PC-3 (cell line): ENCODE measurements at regions not wholly inside any gene's neighbourhood (a gene's known extent, or its start where the extent isn't known, plus 50 kb on each side); places are given as distances from the start of the nearest gene placed in this dataset.

ENCODE experiments used
- ATAC-seq: fragments of 200-7000 bp; cut with Tn5 transposase; 2 replicates; pipeline ENCODE4 v1.9.1; 2020; ENCODE audit warnings: mild to moderate bottlenecking, moderate library complexity
- BruUV-seq: library from RNA; stranded (reverse); fragments of 400-500 nt; replicated peaks from 2 replicates; lab custom pipeline; 2021; lab: Mats Ljungman, UMichigan
- CTCF ChIA-PET: fragments of 300-600 bp; sonication (Branson Sonifier 250); formaldehyde crosslinking; loops from one replicate; lab custom pipeline; 2022; ENCODE audit warnings: antibody characterized with exemption; lab: Charles Lee
- POLR2A ChIA-PET: fragments of 300-600 bp; sonication (Branson Sonifier 250); formaldehyde crosslinking; loops from one replicate; lab custom pipeline; 2022; ENCODE audit warnings: antibody characterized with exemption; ENCODE audit not compliant: unreplicated experiment; lab: Charles Lee
- DNase-seq: peaks from one replicate; pipeline ENCODE4 v3.0.0-alpha.2; 2015
- H2AFZ ChIP-seq: fragments of 300-600 bp; sonication (generic); 2 replicates; pipeline ENCODE4 v1.6.0; 2016; ENCODE audit warnings: antibody characterized with exemption, low read length
- H3F3A ChIP-seq: fragments of 300-600 bp; sonication (generic); one replicate; pipeline ENCODE4 v1.6.0; 2017; ENCODE audit warnings: antibody characterized with exemption, low read length, control low read depth, mild to moderate bottlenecking; ENCODE audit not compliant: unreplicated experiment
- H3K27ac ChIP-seq: fragments of 300-600 bp; sonication (generic); 2 replicates; pipeline ENCODE4 v1.5.1; 2016; ENCODE audit warnings: mild to moderate bottlenecking, low read length
- H3K27me3 ChIP-seq: fragments of 300-600 bp; sonication (generic); 2 replicates; pipeline ENCODE4 v1.6.1; 2016; ENCODE audit warnings: low read length, mixed read lengths
- H3K36me3 ChIP-seq: fragments of 300-600 bp; sonication (generic); 2 replicates; pipeline ENCODE4 v1.6.1; 2016; ENCODE audit warnings: low read depth, mixed run types, low read length, mixed read lengths
- H3K4me1 ChIP-seq: fragments of 300-600 bp; sonication (generic); 2 replicates; pipeline ENCODE4 v1.5.1; 2016; ENCODE audit warnings: low read length; ENCODE audit not compliant: insufficient read depth
- H3K4me2 ChIP-seq: fragments of 300-600 bp; sonication (generic); 2 replicates; pipeline ENCODE4 v1.6.0; 2016; ENCODE audit warnings: low read length
- H3K4me3 ChIP-seq: fragments of 300-600 bp; sonication (generic); 2 replicates; pipeline ENCODE4 v1.5.1; 2016; ENCODE audit warnings: mild to moderate bottlenecking, low read length, mixed read lengths
- H3K79me2 ChIP-seq: fragments of 300-600 bp; sonication (generic); 2 replicates; pipeline ENCODE4 v1.6.1; 2017; ENCODE audit warnings: low read length, mixed read lengths
- H3K9ac ChIP-seq: fragments of 300-600 bp; sonication (generic); 2 replicates; pipeline ENCODE4 v1.6.0; 2016; ENCODE audit warnings: mild to moderate bottlenecking, low read length
- H3K9me2 ChIP-seq: fragments of 300-600 bp; sonication (generic); replicated peaks from 2 replicates; pipeline ENCODE4 v1.6.1; 2016; ENCODE audit warnings: mixed run types, low read length, mixed read lengths
- H3K9me3 ChIP-seq: fragments of 300-600 bp; sonication (generic); 2 replicates; pipeline ENCODE4 v1.6.1; 2016; ENCODE audit warnings: low read length, mixed read lengths
- H4K20me1 ChIP-seq: fragments of 300-600 bp; sonication (generic); 2 replicates; pipeline ENCODE4 v1.6.1; 2016; ENCODE audit warnings: low read length, mixed read lengths
- CTCF ChIP-seq: fragments of 300-600 bp; sonication (generic); conservative IDR thresholded peaks from 2 replicates; pipeline ENCODE4 v1.5.1; 2017; ENCODE audit warnings: antibody characterized with exemption, low read depth, mild to moderate bottlenecking, low read length
- EZH2 ChIP-seq: fragments of 300-600 bp; sonication (generic); IDR thresholded peaks from one replicate; pipeline ENCODE4 v1.6.1; 2017; ENCODE audit warnings: antibody characterized with exemption, mild to moderate bottlenecking, low read length; ENCODE audit not compliant: unreplicated experiment
- EZH2phosphoT487 ChIP-seq: fragments of 300-600 bp; sonication (generic); IDR thresholded peaks from 2 replicates; pipeline ENCODE4 v1.6.1; 2018; ENCODE audit warnings: mild to moderate bottlenecking, antibody characterized with exemption, low read length, borderline replicate concordance
- intact Hi-C: fragments of 100-400 bp; cut with micrococcal nuclease; formaldehyde crosslinking; loops from 2 replicates; pipeline ENCODE4 v1.9.0; 2023

GRCh38 chr5:105817914-105818313 is 1852.8 kb downstream of the EFNA5 start:
- CTCF ChIA-PET = no interaction called here

GRCh38 chr5:105817416-105817815 is 1853.3 kb downstream of the EFNA5 start:
- H3K4me3 ChIP-seq = no peak overlapping the region
- H3K79me2 ChIP-seq = no peaks in the 10 kb centered on the region
- ATAC-seq = no peak
- H3K27me3 ChIP-seq = no peaks in the 10 kb centered on the region
- H3K9me3 ChIP-seq = no peaks in the 10 kb centered on the region
- no peaks in the 10 kb centered on the region for H3K4me1 ChIP-seq
- ChIA-PET CTCF (no interaction called here), POLR2A (no interaction called here)
- DNase-seq = no peak
- H3K9ac ChIP-seq = no peak overlapping the region
- intact Hi-C loops = no loop called here
- no peak overlapping the region for H3K4me2 ChIP-seq
- no peaks in the 10 kb centered on the region for H3K36me3 ChIP-seq
- no peaks in the 10 kb centered on the region for H4K20me1 ChIP-seq
- no peaks in the 10 kb centered on the region for H3K9me2 ChIP-seq
- no peak overlapping the region for H2AFZ ChIP-seq
- H3K27ac ChIP-seq = no peak overlapping the region
- no peaks in the 10 kb centered on the region for H3F3A ChIP-seq
- TF ChIP-seq EZH2 (no peak), CTCF (no peak), EZH2phosphoT487 (no peak)
- BruUV-seq = no TSS peak

More at GRCh38 chr5:105817914-105818313, 1852.8 kb downstream of the EFNA5 start:
- POLR2A ChIA-PET = no interaction called here
- Histone ChIP-seq H3K9me3 (no peaks in the 10 kb centered on the region), H3K27ac (no peak overlapping the region), H3K27me3 (no peaks in the 10 kb centered on the region), H4K20me1 (no peaks in the 10 kb centered on the region), H3K4me2 (no peak overlapping the region), H3K4me1 (no peaks in the 10 kb centered on the region), H3F3A (no peaks in the 10 kb centered on the region), H3K36me3 (no peaks in the 10 kb centered on the region), H3K9ac (no peak overlapping the region), H3K9me2 (no peaks in the 10 kb centered on the region), H2AFZ (no peak overlapping the region), H3K4me3 (no peak overlapping the region), H3K79me2 (no peaks in the 10 kb centered on the region)
- BruUV-seq = no TSS peak
- TF ChIP-seq EZH2phosphoT487 (no peak), EZH2 (no peak), CTCF (no peak)
- DNase-seq = no peak
- no peak for ATAC-seq
- intact Hi-C loops = no loop called here

- TF ChIP-seq EZH2 (no peak), CTCF (no peak), EZH2phosphoT487 (no peak)
- Histone ChIP-seq H3K4me1 (no peaks in the 10 kb centered on the region), H3K27ac (no peak overlapping the region), H3K9ac (no peak overlapping the region), H3F3A (no peaks in the 10 kb centered on the region), H3K36me3 (no peaks in the 10 kb centered on the region), H4K20me1 (no peaks in the 10 kb centered on the region), H3K27me3 (no peaks in the 10 kb centered on the region), H2AFZ (no peak overlapping the region), H3K4me3 (no peak overlapping the region), H3K9me2 (no peaks in the 10 kb centered on the region), H3K79me2 (no peaks in the 10 kb centered on the region), H3K9me3 (no peaks in the 10 kb centered on the region), H3K4me2 (no peak overlapping the region)
- BruUV-seq = no TSS peak
- ATAC-seq (no peak), DNase-seq (no peak)
- POLR2A ChIA-PET = no interaction called here
- CTCF ChIA-PET = no interaction called here
- intact Hi-C loops = no loop called here
Observed at GRCh38 chr5:105816961-105817360, 1853.8 kb downstream of the EFNA5 start.
